ENCODE measurements at regions not wholly inside any gene's neighbourhood (a gene's known extent, or its start where the extent isn't known, plus 50 kb on each side); places are given as distances from the start of the nearest gene placed in this dataset.

DNA sequence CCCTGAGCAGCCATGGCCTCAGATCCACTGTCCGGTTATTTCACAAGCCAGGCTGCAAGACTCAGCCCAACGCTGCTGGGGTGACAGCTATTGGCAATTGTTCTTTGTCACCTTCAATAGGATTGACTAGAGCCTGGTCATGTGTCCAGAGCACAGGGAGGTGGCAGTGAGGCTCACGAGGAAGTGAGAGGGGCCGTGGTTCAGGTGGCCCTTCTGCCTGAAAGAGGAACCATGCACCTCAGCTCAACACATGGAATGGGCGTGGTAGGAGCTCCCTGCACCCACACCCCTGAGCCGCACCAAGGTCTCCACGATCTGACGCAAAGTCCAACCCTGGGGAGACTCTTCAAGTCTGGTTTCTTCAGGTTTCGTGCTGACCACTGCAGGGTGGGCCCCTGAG is 184.8 kb upstream of the CDH4 start:
- H3K4me3 Mint-ChIP-seq: no peak overlapping the region
- no peak for DNase-seq
- TF ChIP-seq, protein P1, sequence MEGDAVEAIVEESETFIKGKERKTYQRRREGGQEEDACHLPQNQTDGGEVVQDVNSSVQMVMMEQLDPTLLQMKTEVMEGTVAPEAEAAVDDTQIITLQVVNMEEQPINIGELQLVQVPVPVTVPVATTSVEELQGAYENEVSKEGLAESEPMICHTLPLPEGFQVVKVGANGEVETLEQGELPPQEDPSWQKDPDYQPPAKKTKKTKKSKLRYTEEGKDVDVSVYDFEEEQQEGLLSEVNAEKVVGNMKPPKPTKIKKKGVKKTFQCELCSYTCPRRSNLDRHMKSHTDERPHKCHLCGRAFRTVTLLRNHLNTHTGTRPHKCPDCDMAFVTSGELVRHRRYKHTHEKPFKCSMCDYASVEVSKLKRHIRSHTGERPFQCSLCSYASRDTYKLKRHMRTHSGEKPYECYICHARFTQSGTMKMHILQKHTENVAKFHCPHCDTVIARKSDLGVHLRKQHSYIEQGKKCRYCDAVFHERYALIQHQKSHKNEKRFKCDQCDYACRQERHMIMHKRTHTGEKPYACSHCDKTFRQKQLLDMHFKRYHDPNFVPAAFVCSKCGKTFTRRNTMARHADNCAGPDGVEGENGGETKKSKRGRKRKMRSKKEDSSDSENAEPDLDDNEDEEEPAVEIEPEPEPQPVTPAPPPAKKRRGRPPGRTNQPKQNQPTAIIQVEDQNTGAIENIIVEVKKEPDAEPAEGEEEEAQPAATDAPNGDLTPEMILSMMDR (IDR thresholded peaks at IDR 0.05): no peak
- no peak overlapping the region for H3K27ac ChIP-seq (ENCODE audit: low read depth in 1 of 2, low read length in 2 of 2)
- no peaks in the 10 kb centered on the region for H3K36me3 Mint-ChIP-seq (ENCODE audit: low read depth)
- H3K27me3 Mint-ChIP-seq: no peaks in the 10 kb centered on the region
- no peaks in the 10 kb centered on the region for H3K9me3 Mint-ChIP-seq
- no peaks in the 10 kb centered on the region for H3K27me3 ChIP-seq (ENCODE audit: control insufficient read depth in 1 of 2, insufficient read depth in 2 of 2, low read length in 2 of 2)
- intact Hi-C loops (cut with DNase I, micrococcal nuclease): no loop called here
- no peak for ATAC-seq (ENCODE audit: poor library complexity)
- ChIA-PET CTCF (no interaction called here), POLR2A (no interaction called here)
- no peaks in the 10 kb centered on the region for H3K4me1 Mint-ChIP-seq (ENCODE audit: low read depth)
- H3K36me3 ChIP-seq (ENCODE audit: insufficient read depth, low read length): no peaks in the 10 kb centered on the region
- H3K4me1 ChIP-seq (ENCODE audit: insufficient read depth, low read length): no peaks in the 10 kb centered on the region
- H3K27ac Mint-ChIP-seq: no peak overlapping the region
- H3K4me3 ChIP-seq (ENCODE audit: low read length): no peak overlapping the region
- peaks cover 0 to 30% of the 10 kb centered on the region in 2 experiments for H3K9me3 ChIP-seq (ENCODE audit: control insufficient read depth in 1 of 2, insufficient read depth in 1 of 2, low read length in 2 of 2)

DNA sequence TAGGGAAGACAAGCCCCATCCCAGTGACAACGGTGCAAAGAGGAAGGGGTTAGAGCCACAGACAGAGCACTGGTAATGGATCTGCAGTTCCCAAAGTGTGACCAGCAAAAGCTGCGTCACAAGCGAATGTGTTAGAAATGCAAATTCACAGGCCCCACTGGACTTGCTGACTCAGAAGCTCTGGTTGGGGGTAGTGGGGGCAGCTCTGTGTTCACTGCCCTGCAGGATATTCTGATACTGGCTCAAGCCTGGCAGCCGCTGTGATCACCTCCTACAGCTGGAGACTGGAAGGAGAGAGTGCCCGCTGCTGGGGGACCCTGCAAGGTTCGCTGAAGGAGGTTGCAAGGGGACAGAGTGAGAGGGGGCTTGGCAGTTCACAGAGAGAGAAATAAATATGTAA is 179.7 kb upstream of the CDH4 start:
- ChIA-PET CTCF (no interaction called here), POLR2A (no interaction called here)
- ATAC-seq (ENCODE audit: poor library complexity): no peak
- H3K9me3 ChIP-seq (ENCODE audit: control insufficient read depth in 1 of 2, insufficient read depth in 1 of 2, low read length in 2 of 2): peaks cover 0 to 22% of the 10 kb centered on the region in 2 experiments
- H3K4me3 ChIP-seq (ENCODE audit: low read length): no peak overlapping the region
- Mint-ChIP-seq H3K27me3 (no peaks in the 10 kb centered on the region), H3K4me3 (no peak overlapping the region), H3K36me3 (ENCODE audit: low read depth) (no peaks in the 10 kb centered on the region), H3K4me1 (ENCODE audit: low read depth) (no peaks in the 10 kb centered on the region), H3K9me3 (no peaks in the 10 kb centered on the region), H3K27ac (no peak overlapping the region)
- TF ChIP-seq, protein P1 (IDR thresholded peaks at IDR 0.05): no peak
- DNase-seq: no peak
- H3K4me1 ChIP-seq (ENCODE audit: insufficient read depth, low read length): no peaks in the 10 kb centered on the region
- intact Hi-C loops (cut with DNase I, micrococcal nuclease): no loop called here
- no peaks in the 10 kb centered on the region for H3K36me3 ChIP-seq (ENCODE audit: insufficient read depth, low read length)
- no peak overlapping the region for H3K27ac ChIP-seq (ENCODE audit: low read depth in 1 of 2, low read length in 2 of 2)
- H3K27me3 ChIP-seq (ENCODE audit: control insufficient read depth in 1 of 2, insufficient read depth in 2 of 2, low read length in 2 of 2): no peaks in the 10 kb centered on the region

DNA sequence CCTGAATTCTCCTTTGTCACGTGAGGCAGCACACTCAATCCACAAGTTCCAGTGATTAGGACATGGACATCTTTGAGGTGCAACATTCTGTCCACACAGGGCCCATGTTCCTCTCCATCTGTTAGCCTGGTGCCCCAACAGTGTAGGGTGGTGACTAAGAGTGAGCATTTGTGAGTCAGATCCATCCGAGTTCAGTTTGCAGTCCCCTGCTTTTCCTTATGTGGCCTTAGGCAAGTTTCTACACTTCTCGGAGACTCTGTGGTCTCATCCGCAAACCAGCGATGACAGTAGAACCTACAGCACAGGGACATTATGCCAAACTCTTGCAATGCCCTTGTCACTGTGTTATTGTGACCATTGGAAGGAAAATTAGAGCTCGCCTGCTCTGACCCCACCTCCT is 178.7 kb upstream of the CDH4 start:
- DNase-seq (no peak), ATAC-seq (ENCODE audit: poor library complexity) (no peak)
- Histone ChIP-seq H3K27me3 (ENCODE audit: control insufficient read depth in 1 of 2, insufficient read depth in 2 of 2, low read length in 2 of 2) (no peaks in the 10 kb centered on the region), H3K9me3 (ENCODE audit: control insufficient read depth in 1 of 2, insufficient read depth in 1 of 2, low read length in 2 of 2) (peaks cover 0 to 12% of the 10 kb centered on the region in 2 experiments), H3K27ac (ENCODE audit: low read depth in 1 of 2, low read length in 2 of 2) (no peak overlapping the region), H3K36me3 (ENCODE audit: insufficient read depth, low read length) (no peaks in the 10 kb centered on the region), H3K4me3 (ENCODE audit: low read length) (no peak overlapping the region), H3K4me1 (ENCODE audit: insufficient read depth, low read length) (no peaks in the 10 kb centered on the region)
- H3K27ac Mint-ChIP-seq: no peak overlapping the region
- POLR2A ChIA-PET: no interaction called here
- H3K4me3 Mint-ChIP-seq: no peak overlapping the region
- intact Hi-C loops (cut with DNase I, micrococcal nuclease): no loop called here
- H3K36me3 Mint-ChIP-seq (ENCODE audit: low read depth): no peaks in the 10 kb centered on the region
- H3K9me3 Mint-ChIP-seq: no peaks in the 10 kb centered on the region
- H3K4me1 Mint-ChIP-seq (ENCODE audit: low read depth): no peaks in the 10 kb centered on the region
- H3K27me3 Mint-ChIP-seq: no peaks in the 10 kb centered on the region
- CTCF ChIA-PET: no interaction called here
- TF ChIP-seq, protein P1 (IDR thresholded peaks at IDR 0.05): no peak

All from CD4-positive, alpha-beta T cell (primary cell).